DND-41 (cell line): ENCODE measurements at regions not wholly inside any gene's neighbourhood (a gene's known extent, or its start where the extent isn't known, plus 50 kb on each side); places are given as distances from the start of the nearest gene placed in this dataset.

Experiments
- ATAC-seq: fragments of 200-7000 bp; cut with Tn5 transposase; 3 replicates; pipeline ENCODE4 v1.9.1; 2021; ENCODE audit warnings: low read depth; ENCODE audit not compliant: insufficient read depth
- DNase-seq: peaks from one replicate; pipeline ENCODE4 v3.0.0-alpha.2; 2020
- H2AFZ ChIP-seq: 2 replicates; pipeline ENCODE4 v1.6.0; 2012; ENCODE audit warnings: low read depth, low read length
- H3K27ac ChIP-seq: 2 replicates; pipeline ENCODE4 v1.5.1; 2012; ENCODE audit warnings: low read length, inconsistent platforms
- H3K27me3 ChIP-seq: fragments of 200-600 bp; sonication (generic); 2 replicates; pipeline ENCODE4 v1.6.0; 2012; ENCODE audit warnings: low read length, mild to moderate bottlenecking, inconsistent platforms; ENCODE audit not compliant: insufficient read depth, poor library complexity
- H3K36me3 ChIP-seq: 2 replicates; pipeline ENCODE4 v1.5.1; 2012; ENCODE audit warnings: low read length, inconsistent platforms; ENCODE audit not compliant: insufficient read depth
- H3K4me1 ChIP-seq: 2 replicates; pipeline ENCODE4 v1.5.1; 2012; ENCODE audit warnings: mild to moderate bottlenecking, low read length; ENCODE audit not compliant: insufficient read depth
- H3K4me2 ChIP-seq: 2 replicates; pipeline ENCODE4 v1.6.0; 2012; ENCODE audit warnings: mild to moderate bottlenecking, moderate library complexity, low read length, inconsistent platforms; ENCODE audit not compliant: insufficient read depth
- H3K4me3 ChIP-seq, 2 experiments: fragments of 200-600 bp in 1 of 2; shearing (Covaris generic) in 1 of 2; 2 replicates each; pipeline ENCODE4 v1.5.1; 2012 to 2016; ENCODE audit warnings: inconsistent platforms in 2 of 2, low read length in 2 of 2, mild to moderate bottlenecking in 2 of 2, low read depth in 1 of 2, moderate library complexity in 1 of 2
- H3K79me2 ChIP-seq: 2 replicates; pipeline ENCODE4 v1.6.0; 2012; ENCODE audit warnings: low read length, inconsistent platforms; ENCODE audit not compliant: insufficient read depth
- H3K9ac ChIP-seq: 2 replicates; pipeline ENCODE4 v1.6.0; 2012; ENCODE audit warnings: low read depth, mild to moderate bottlenecking, inconsistent platforms, low read length, moderate library complexity
- H3K9me3 ChIP-seq: 2 replicates; pipeline ENCODE4 v1.5.1; 2012; ENCODE audit warnings: low read length, moderate library complexity, mild to moderate bottlenecking, inconsistent platforms; ENCODE audit not compliant: insufficient read depth, severe bottlenecking
- H4K20me1 ChIP-seq: 2 replicates; pipeline ENCODE4 v1.6.0; 2012; ENCODE audit warnings: low read length; ENCODE audit not compliant: insufficient read depth
- EZH2 ChIP-seq: IDR thresholded peaks from 3 replicates; pipeline ENCODE4 v1.6.1; 2012; ENCODE audit warnings: borderline replicate concordance, low read depth, mild to moderate bottlenecking, moderate library complexity, low read length, inconsistent platforms; ENCODE audit not compliant: severe bottlenecking
- TF ChIP-seq, protein P1 (sequence below): IDR thresholded peaks from 2 replicates; pipeline ENCODE4 v1.5.1; 2012; ENCODE audit warnings: borderline replicate concordance, low read length, moderate library complexity, mild to moderate bottlenecking; ENCODE audit not compliant: poor library complexity, severe bottlenecking; ENCODE audit errors: extremely low read depth

DNA sequence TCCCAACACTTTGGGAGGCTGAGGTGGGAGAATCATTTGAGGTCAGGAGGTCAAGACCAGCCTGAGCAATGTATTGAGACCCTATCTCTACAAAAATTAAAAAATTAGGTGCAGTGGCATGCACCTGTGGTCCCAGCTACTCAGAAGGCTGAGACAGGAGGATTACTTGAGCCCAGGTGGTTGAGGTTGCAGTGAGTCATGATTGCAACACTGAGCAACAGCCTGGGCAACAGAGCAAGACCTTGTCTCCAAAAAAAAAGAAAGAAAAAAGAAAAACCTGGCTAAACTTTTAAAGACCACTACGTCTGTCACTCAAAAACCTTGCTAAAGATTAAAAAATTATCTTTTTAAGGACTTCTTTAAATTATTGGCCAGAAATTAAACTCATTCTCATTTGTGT lies 59.8 kb upstream of the ABCA1 start:
- Histone ChIP-seq H4K20me1 (no peaks in the 10 kb centered on the region), H3K9me3 (no peaks in the 10 kb centered on the region), H2AFZ (no peak overlapping the region), H3K4me1 (peaks cover 55% of the 10 kb centered on the region), H3K4me3 (no peak overlapping the region), H3K27me3 (no peaks in the 10 kb centered on the region), H3K4me2 (no peak overlapping the region), H3K36me3 (no peaks in the 10 kb centered on the region), H3K27ac (no peak overlapping the region), H3K9ac (no peak overlapping the region), H3K79me2 (no peaks in the 10 kb centered on the region)
- TF ChIP-seq, protein P1, sequence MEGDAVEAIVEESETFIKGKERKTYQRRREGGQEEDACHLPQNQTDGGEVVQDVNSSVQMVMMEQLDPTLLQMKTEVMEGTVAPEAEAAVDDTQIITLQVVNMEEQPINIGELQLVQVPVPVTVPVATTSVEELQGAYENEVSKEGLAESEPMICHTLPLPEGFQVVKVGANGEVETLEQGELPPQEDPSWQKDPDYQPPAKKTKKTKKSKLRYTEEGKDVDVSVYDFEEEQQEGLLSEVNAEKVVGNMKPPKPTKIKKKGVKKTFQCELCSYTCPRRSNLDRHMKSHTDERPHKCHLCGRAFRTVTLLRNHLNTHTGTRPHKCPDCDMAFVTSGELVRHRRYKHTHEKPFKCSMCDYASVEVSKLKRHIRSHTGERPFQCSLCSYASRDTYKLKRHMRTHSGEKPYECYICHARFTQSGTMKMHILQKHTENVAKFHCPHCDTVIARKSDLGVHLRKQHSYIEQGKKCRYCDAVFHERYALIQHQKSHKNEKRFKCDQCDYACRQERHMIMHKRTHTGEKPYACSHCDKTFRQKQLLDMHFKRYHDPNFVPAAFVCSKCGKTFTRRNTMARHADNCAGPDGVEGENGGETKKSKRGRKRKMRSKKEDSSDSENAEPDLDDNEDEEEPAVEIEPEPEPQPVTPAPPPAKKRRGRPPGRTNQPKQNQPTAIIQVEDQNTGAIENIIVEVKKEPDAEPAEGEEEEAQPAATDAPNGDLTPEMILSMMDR, result no peak
- TF ChIP-seq EZH2, result no peak
- ATAC-seq (no peak), DNase-seq (no peak)

DNA sequence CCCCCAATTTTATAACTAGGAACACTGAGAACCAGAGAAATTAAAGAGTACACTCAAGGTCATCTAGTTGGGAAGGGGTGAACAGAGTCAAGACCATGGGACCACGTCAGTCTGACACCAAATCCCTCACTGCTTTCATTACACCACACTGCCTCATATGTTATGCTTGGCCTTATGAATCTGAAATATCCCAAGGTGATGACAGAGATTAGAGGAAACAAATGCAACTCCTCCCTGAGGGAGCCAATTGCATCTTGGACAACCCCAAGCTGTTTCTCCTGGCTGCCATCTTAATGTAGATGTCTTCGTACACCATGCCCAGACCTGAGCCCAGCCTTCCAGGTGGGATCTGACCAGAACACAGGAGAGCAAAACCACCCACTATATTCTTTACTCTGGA lies 60.6 kb upstream of the ABCA1 start:
- no peak for DNase-seq
- no peak for ATAC-seq
- Histone ChIP-seq H3K27ac (no peak overlapping the region), H2AFZ (no peak overlapping the region), H3K4me1 (peaks cover 63% of the 10 kb centered on the region), H3K4me3 (no peak overlapping the region), H3K9me3 (no peaks in the 10 kb centered on the region), H3K4me2 (no peak overlapping the region), H4K20me1 (no peaks in the 10 kb centered on the region), H3K79me2 (no peaks in the 10 kb centered on the region), H3K9ac (no peak overlapping the region), H3K27me3 (no peaks in the 10 kb centered on the region), H3K36me3 (no peaks in the 10 kb centered on the region)
- TF ChIP-seq, protein P1, result no peak
- no peak for TF ChIP-seq EZH2

DNA sequence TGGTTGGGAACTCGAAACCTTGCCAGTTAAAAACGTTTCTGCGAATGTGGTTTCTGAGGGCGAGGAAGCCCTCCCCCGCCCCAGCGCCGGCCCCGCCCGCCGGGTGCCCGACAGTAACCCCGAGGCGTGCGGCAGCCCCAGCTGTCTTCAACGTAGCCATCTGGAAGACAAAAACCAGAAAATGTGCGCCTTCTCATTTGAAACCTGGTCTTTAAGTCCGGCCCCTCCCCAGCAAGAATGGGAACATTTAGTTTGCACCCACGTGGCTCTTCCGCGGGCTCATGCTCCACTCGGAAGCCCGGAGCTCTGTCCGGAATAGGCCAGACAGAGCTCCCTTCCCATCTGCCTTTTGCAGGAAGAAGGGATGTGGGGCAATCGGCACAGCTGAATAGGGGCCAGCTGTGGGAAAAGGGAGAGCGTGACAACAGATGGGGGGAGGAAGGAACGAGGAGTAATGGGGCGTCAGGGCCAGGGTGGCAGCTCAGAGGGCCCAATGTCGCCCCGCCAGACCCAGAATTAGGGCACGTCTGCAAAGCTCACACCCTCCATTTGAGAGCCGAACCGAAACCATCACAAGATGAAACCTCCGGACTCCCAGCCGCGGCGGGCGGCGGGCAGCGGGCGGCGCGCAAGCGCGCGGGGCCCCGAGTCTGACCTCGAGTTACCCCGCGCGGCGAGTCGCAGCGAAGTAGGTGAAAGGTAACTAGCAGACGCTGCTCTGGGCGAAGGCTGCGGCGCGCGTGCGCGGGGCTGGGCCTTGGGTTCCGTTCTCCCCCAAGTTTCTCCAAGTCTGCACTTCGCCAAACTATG lies 63.4 kb upstream of the ABCA1 start:
- H3K79me2 ChIP-seq, result no peaks in the 10 kb centered on the region
- H2AFZ ChIP-seq, result peak overlapping the region; percentile 60
- no peaks in the 10 kb centered on the region for H4K20me1 ChIP-seq
- H3K4me2 ChIP-seq, result peak overlapping the region; percentile 82
- peak overlapping the region; percentile 35 for H3K9ac ChIP-seq
- peak overlapping the region; percentile 73 for H3K27ac ChIP-seq
- H3K9me3 ChIP-seq, result no peaks in the 10 kb centered on the region
- ATAC-seq, result peak; percentile 90
- DNase-seq, result peak; percentile 88
- no peaks in the 10 kb centered on the region for H3K36me3 ChIP-seq
- TF ChIP-seq, protein P1, result no peak
- TF ChIP-seq EZH2, result no peak
- H3K4me3 ChIP-seq, result peak overlapping the region in 1 of 2 experiments; percentile 51; a peak in 2 of 4 replicates
- no peaks in the 10 kb centered on the region for H3K27me3 ChIP-seq
- peaks cover 52% of the 10 kb centered on the region for H3K4me1 ChIP-seq
